Activated CD8-positive, alpha-beta memory T cell treated with anti-CD3 and anti-CD28 coated beads for 4 hours (primary cell): ENCODE measurements at regions not wholly inside any gene's neighbourhood (a gene's known extent, or its start where the extent isn't known, plus 50 kb on each side); places are given as distances from the start of the nearest gene placed in this dataset.

Experiments
- DNase-seq, 2 donors: peaks; one replicate each; pipeline ENCODE4 v3.0.0-alpha.2; 2020; ENCODE audit warnings: low read depth in 2 of 2

GRCh38 chr9:2311920-2312319 lies 296.8 kb downstream of the SMARCA2 start:
- no peak for DNase-seq

- no peak for DNase-seq
Observed at GRCh38 chr9:2313512-2313911, 298.4 kb downstream of the SMARCA2 start.

- no peak for DNase-seq
Observed at GRCh38 chr9:2317591-2317990, 302.4 kb downstream of the SMARCA2 start.

- no peak for DNase-seq
Observed at GRCh38 chr9:2319421-2319820, 302.2 kb upstream of the VLDLR start.

GRCh38 chr9:2320114-2320513 lies 301.5 kb upstream of the VLDLR start:
- no peak for DNase-seq

- DNase-seq, result no peak
Observed at GRCh38 chr9:2320632-2321031, 301.0 kb upstream of the VLDLR start.

- DNase-seq, result no peak
Observed at GRCh38 chr9:2321523-2322148, 300.0 kb upstream of the VLDLR start.

- DNase-seq, result no peak
Observed at GRCh38 chr9:2324742-2325141, 296.8 kb upstream of the VLDLR start.

GRCh38 chr9:2332663-2333062 lies 288.9 kb upstream of the VLDLR start:
- DNase-seq, result no peak

- DNase-seq, result no peak
Observed at GRCh38 chr9:2335260-2335659, 286.3 kb upstream of the VLDLR start.

GRCh38 chr9:2336055-2336454 lies 285.5 kb upstream of the VLDLR start:
- no peak for DNase-seq

- no peak for DNase-seq
Observed at GRCh38 chr9:2337131-2337530, 284.5 kb upstream of the VLDLR start.

- no peak for DNase-seq
Observed at GRCh38 chr9:2337627-2338026, 284.0 kb upstream of the VLDLR start.

- DNase-seq, result no peak
Observed at GRCh38 chr9:2338777-2339365, 282.7 kb upstream of the VLDLR start.

- no peak for DNase-seq
Observed at GRCh38 chr9:2339416-2339815, 282.2 kb upstream of the VLDLR start.

GRCh38 chr9:2340046-2340760 lies 281.4 kb upstream of the VLDLR start:
- DNase-seq, result no peak

GRCh38 chr9:2341126-2341525 lies 280.5 kb upstream of the VLDLR start:
- no peak for DNase-seq

- DNase-seq, result no peak
Observed at GRCh38 chr9:2341956-2342355, 279.6 kb upstream of the VLDLR start.

- no peak for DNase-seq
Observed at GRCh38 chr9:2343756-2344155, 277.8 kb upstream of the VLDLR start.

GRCh38 chr9:2344436-2344835 lies 277.2 kb upstream of the VLDLR start:
- DNase-seq, result no peak

GRCh38 chr9:2345013-2345412 lies 276.6 kb upstream of the VLDLR start:
- DNase-seq, result no peak

- no peak for DNase-seq
Observed at GRCh38 chr9:2346277-2346913, 275.2 kb upstream of the VLDLR start.

GRCh38 chr9:2351324-2351723 lies 270.3 kb upstream of the VLDLR start:
- no peak for DNase-seq
